ENCODE measurements at regions not wholly inside any gene's neighbourhood (a gene's known extent, or its start where the extent isn't known, plus 50 kb on each side); places are given as distances from the start of the nearest gene placed in this dataset.

DNA sequence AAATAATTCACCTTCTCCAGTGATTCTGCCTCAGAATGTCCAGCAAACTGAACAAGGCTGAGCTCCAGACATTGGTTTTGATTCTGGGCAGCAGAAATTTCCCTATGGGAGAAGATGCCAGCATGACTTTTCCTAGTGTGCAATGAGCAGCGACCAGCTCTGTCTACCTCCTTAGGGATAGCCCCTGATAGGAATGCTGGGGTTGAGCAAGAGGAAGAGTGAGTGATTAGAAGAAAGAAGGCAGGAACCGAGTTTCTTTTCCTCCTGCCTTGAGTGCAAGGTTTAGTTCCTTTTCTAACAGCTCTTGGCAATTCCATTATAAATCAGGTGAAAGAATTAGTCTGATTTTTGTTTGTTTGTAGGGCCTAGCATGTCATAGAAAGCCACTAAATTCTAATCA lies 379.0 kb downstream of the DAD1 start:
- in situ Hi-C loops (cut with MboI; ENCODE audit: low sequenced_read_pairs) (no loop called here), intact Hi-C loops (cut with micrococcal nuclease) (no loop called here), dilution Hi-C loops (cut with HindIII; ENCODE audit: low sequenced_read_pairs, unreplicated experiment) (no loop called here)
- Histone ChIP-seq H4K5ac (ENCODE audit: low read depth, low read length) (no peak overlapping the region), H4K20me1 (ENCODE audit: insufficient read depth, low read length) (no peaks in the 10 kb centered on the region), H3K27ac (ENCODE audit: insufficient read depth, low read length) (no peak overlapping the region), H2BK5ac (ENCODE audit: low read depth, low read length, poor library complexity, severe bottlenecking) (no peak overlapping the region), H3K14ac (replicated peaks; ENCODE audit: low read depth, low read length) (no peak overlapping the region), H3K9me3 (ENCODE audit: control insufficient read depth, insufficient read depth, low read length) (no peaks in the 10 kb centered on the region), H3K79me1 (ENCODE audit: low read depth in 1 of 2, low read length in 2 of 2) (no peaks in the 10 kb centered on the region), H3K9ac (ENCODE audit: low read depth, low read length) (no peak overlapping the region), H3K18ac (ENCODE audit: low read depth, low read length) (no peak overlapping the region), H3K23ac (ENCODE audit: low read depth, low read length) (no peak overlapping the region), H2AK5ac (ENCODE audit: low read depth, low read length) (no peak overlapping the region), H2BK15ac (ENCODE audit: low read depth, low read length) (no peak overlapping the region; the same call in 2 of the 3 replicates), H2AFZ (replicated peaks; ENCODE audit: low read length, poor library complexity) (no peak overlapping the region), H3K36me3 (ENCODE audit: control insufficient read depth, insufficient read depth, low read length) (no peaks in the 10 kb centered on the region), H3K4me2 (ENCODE audit: low read depth, low read length) (no peak overlapping the region), H4K8ac (ENCODE audit: low read depth in 2 of 2, low read length in 2 of 2) (no peak overlapping the region), H3K4me3 (ENCODE audit: insufficient read depth, low read depth, low read length) (no peak overlapping the region), H2BK120ac (ENCODE audit: low read depth, low read length) (no peak overlapping the region), H3K4me1 (ENCODE audit: control insufficient read depth, insufficient read depth, low read length) (no peaks in the 10 kb centered on the region), H3K9me1 (ENCODE audit: insufficient read depth, low read length) (no peaks in the 10 kb centered on the region), H3K27me3 (ENCODE audit: control insufficient read depth, insufficient read depth, low read length) (no peaks in the 10 kb centered on the region), H2AK9ac (replicated peaks; ENCODE audit: low read depth, low read length, poor library complexity) (no peak overlapping the region), H4K91ac (ENCODE audit: insufficient read depth, low read depth, low read length) (no peak overlapping the region), H2BK20ac (ENCODE audit: low read depth, low read length) (no peak overlapping the region), H3K56ac (ENCODE audit: extremely low read depth, insufficient read depth, low read length) (no peak overlapping the region), H3K4ac (ENCODE audit: low read depth, low read length) (no peak overlapping the region)
- BruUV-seq (replicated peaks) = no TSS peak
- no peak for DNase-seq
- CTCF ChIA-PET = interaction anchor here (0.9 kb wide), 1 partner anchor 8 kb away, joined by 4 read pairs; no protein-coding TSS in a partner anchor
- TF ChIP-seq CHD1 (IDR thresholded peaks at IDR 0.05; ENCODE audit: low read depth, low read length) = no peak
- TF ChIP-seq MAZ (IDR thresholded peaks at IDR 0.05; ENCODE audit: borderline replicate concordance, low read depth, low read length) = no peak
- no peak for TF ChIP-seq NFE2L2 (IDR thresholded peaks at IDR 0.05; ENCODE audit: low read depth, low read length)
- no peak for TF ChIP-seq MAFK (IDR thresholded peaks at IDR 0.05; ENCODE audit: low read depth, low read length)
- no peak for TF ChIP-seq POLR2A (IDR thresholded peaks at IDR 0.05; ENCODE audit: low read depth, low read length)
- no peak for TF ChIP-seq CTCF (conservative IDR thresholded peaks at IDR 0.05; ENCODE audit: low read depth, low read length)
- TF ChIP-seq BHLHE40 (IDR thresholded peaks at IDR 0.05; ENCODE audit: low read depth, low read length) = no peak
- TF ChIP-seq CEBPB (IDR thresholded peaks at IDR 0.05; ENCODE audit: low read depth, low read length) = no peak
- no peak for TF ChIP-seq USF2 (IDR thresholded peaks at IDR 0.05; ENCODE audit: low read depth, low read length)
- TF ChIP-seq RCOR1 (IDR thresholded peaks at IDR 0.05; ENCODE audit: insufficient replicate concordance, low read length) = no peak
- TF ChIP-seq RFX5 (IDR thresholded peaks at IDR 0.05; ENCODE audit: low read depth, low read length) = no peak
- no peak for ATAC-seq (ENCODE audit: low read depth)
- 67% methylated on average over 1 of the region's 2 CpGs; no CpG with 5 or more reads in 1 of the 2 experiments for WGBS, 2 experiments (ENCODE audit: extremely low coverage in 2 of 2, insufficient read length in 1 of 2)
- POLR2A ChIA-PET (ENCODE audit: unreplicated experiment) = no interaction called here

Measured in IMR-90 (cell line).